NCI-H2171 treated with DMSO at 0.1 percent for 48 hours (cell line): ENCODE measurements at regions not wholly inside any gene's neighbourhood (a gene's known extent, or its start where the extent isn't known, plus 50 kb on each side); places are given as distances from the start of the nearest gene placed in this dataset.
"Not testable (repeated sequence)": the region's sequence is repeated elsewhere in the genome, so short reads cannot be mapped to it uniquely, and the experiment has no call there.

Experiments
- DNase-seq: peaks from one replicate; lab custom pipeline; 2025; lab: John Stamatoyannopoulos, UW

- no peak for DNase-seq
Measured at GRCh38 chr7:108627476-108628051, 57.9 kb downstream of the DNAJB9 start.

GRCh38 chr7:108628678-108629077, 59.0 kb downstream of the DNAJB9 start:
- no peak for DNase-seq

- DNase-seq, result no peak
Measured at GRCh38 chr7:108629651-108630400, 60.2 kb downstream of the DNAJB9 start.

DNA sequence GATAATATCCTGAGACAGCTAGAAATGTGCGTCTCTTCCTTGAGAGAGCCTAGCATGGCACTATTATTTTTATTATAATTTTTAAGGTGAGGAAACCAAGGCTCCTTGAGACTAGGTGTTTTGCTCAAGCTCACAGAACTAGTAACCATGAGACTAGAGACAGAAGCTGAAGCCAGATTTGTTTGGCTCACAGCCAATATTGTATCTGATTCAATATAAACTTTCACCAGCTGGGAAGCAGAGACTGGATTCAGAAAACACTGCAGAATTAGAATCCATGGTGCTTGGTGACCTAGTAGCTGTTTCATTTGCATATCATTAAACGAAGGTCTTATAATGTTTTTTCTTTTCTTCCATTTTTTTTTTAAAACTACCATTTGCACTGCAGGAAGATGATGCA, 64.4 kb downstream of the DNAJB9 start:
- peak; percentile 69 for DNase-seq

GRCh38 chr7:108634535-108634934, 64.9 kb downstream of the DNAJB9 start:
- DNase-seq, result no peak

- DNase-seq, result no peak
Measured at GRCh38 chr7:108637049-108637621, 67.5 kb downstream of the DNAJB9 start.

GRCh38 chr7:108642126-108642525, 72.5 kb downstream of the DNAJB9 start:
- DNase-seq, result no peak

GRCh38 chr7:108643136-108643535, 73.5 kb downstream of the DNAJB9 start:
- DNase-seq, result no peak

GRCh38 chr7:108648989-108649388, 79.3 kb downstream of the DNAJB9 start:
- peak; percentile 36 for DNase-seq

- peak; percentile 3 for DNase-seq
Measured at GRCh38 chr7:108650467-108650866, 80.8 kb downstream of the DNAJB9 start.

DNA sequence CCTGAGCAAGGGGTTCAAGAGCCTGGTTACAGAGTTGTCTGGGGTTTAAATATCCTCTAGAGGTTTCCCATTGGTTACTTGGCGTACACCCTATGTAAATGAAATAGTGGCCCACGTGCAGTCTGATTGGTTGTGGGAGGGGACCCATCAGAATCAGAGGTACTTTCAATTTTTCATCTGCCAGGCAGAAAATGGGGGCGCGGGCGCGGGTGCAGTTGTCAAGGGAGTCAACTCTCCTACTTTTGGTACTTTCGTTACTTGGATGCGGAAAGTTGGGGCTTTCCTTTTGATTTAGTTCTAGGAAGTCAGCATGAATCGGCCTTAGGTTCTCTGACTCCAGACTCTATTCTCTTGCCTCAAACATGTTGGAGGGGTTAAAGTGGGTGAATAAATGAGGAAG, 83.2 kb downstream of the DNAJB9 start:
- DNase-seq, result no peak

GRCh38 chr7:108653526-108653925, 83.9 kb downstream of the DNAJB9 start:
- no peak for DNase-seq

DNA sequence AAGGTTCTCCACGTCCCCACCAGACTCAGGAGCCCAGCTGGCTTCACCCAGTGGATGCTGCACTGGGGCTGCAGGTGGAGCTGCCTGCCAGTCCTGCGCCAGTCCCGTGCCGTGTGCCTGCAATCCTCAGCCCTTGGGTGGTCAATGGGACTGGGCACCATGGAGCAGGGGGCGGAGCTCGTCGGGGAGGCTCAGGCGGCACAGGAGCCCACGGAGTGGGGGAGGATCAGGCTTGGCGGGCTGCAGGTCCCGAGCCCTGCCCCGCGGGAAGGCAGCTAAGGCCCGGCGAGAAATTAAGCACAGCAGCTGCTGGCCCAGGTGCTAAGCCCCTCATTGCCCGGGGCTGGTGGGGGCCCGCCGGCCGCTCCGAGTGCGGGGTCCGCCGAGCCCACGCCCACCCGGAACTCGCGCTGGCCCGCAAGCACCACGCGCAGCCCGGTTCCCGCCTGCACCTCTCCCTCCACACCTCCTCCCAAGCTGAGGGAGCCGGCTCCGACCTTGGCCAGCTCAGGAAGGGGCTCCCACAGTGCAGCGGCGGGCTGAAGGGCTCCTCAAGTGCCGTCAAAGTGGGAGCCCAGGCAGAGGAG, 87.6 kb downstream of the DNAJB9 start:
- not testable (repeated sequence) for DNase-seq

DNA sequence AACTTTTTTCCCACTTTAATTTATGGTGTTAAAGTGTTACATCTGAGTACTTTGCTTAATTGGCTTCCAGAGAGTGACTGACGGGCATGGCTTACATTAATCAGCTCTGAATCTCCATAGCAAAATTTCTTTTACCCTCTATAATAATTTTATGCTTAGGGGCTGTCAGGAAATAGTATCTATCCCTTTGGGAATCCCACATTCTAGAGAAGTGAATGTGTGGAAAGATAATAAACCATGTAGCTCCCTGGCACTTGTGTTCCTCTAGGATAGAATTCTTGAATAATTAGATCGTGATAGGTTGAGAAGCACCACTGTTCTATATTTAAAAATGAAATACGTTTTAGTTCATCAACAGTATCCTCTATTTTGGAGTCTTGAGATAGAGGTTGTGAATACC, 89.6 kb downstream of the DNAJB9 start:
- DNase-seq, result no peak

GRCh38 chr7:108659867-108660266, 90.2 kb downstream of the DNAJB9 start:
- no peak for DNase-seq

GRCh38 chr7:108660465-108660864, 90.8 kb downstream of the DNAJB9 start:
- peak; percentile 17 for DNase-seq

GRCh38 chr7:108662783-108663362, 93.2 kb downstream of the DNAJB9 start:
- DNase-seq, result no peak

- no peak for DNase-seq
Measured at GRCh38 chr7:108663701-108664100, 94.0 kb downstream of the DNAJB9 start.

DNA sequence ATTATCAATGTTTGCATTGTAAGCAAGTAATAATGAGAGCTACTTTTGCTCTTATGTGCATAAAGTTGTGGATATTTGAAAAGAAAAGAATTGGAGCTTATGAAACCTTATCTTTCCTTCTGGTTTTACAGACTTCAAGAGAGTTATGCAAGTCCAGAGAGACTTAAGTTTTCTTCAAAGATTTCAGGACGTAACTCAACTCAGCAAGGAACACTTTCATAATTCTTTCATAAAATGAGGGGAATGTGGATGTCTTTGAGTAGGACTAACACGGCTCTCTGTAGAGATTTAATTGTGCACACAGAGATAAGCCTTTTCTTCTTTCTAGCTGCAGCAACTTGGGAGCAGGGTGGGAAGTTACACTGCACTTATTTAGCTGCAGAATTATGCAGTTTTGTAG, 97.5 kb downstream of the DNAJB9 start:
- no peak for DNase-seq

DNA sequence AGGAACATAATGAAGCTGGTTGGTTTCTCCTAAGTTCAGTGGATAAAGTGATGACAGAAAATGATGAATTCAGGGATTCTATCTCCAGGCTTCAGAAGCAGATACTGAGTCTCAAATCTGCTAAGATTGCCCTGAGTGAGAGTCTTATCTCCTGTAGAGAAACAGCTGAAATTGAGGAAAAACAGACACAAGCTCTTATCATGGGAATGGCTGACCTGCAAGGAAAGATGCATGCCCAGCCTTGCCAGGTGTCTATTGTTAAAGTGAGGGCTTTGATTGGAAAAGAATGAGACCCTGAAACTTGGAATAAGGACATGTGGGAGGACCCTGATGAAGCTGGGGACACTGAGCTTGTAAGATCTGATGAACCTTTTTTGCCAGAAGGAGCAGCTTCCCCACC, 100.3 kb downstream of the DNAJB9 start:
- DNase-seq, result no peak

DNA sequence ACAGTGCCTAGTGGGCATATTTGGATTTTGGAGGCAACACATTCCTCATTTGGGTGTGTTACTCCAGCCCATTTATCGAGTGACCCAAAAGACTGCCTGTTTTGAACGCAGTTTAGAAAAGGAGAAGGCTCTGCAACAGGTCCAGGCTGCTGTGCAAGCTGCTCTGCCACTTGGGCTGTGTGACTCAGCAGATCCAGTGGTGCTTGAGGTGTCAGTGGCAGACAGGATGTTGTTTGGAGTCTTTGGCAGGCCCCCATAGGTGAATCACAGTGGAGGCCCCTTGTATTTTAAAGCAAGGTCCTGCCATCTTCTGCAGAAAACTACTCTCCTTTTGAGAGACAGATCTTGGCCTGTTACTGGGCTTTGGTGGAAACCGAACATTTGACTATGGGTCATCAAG, 104.0 kb downstream of the DNAJB9 start:
- not testable (repeated sequence) for DNase-seq

GRCh38 chr7:108684629-108685028, 115.0 kb downstream of the DNAJB9 start:
- no peak for DNase-seq

- no peak for DNase-seq
Measured at GRCh38 chr7:108686494-108686893, 116.8 kb downstream of the DNAJB9 start.
